MM.1S (cell line): ENCODE measurements at regions not wholly inside any gene's neighbourhood (a gene's known extent, or its start where the extent isn't known, plus 50 kb on each side); places are given as distances from the start of the nearest gene placed in this dataset.

ENCODE experiments used
- DNase-seq: peaks from one replicate; pipeline ENCODE4 v3.0.0-alpha.2; 2015
- H2AFZ ChIP-seq: fragments of 300-600 bp; sonication (generic); 2 replicates; pipeline ENCODE4 v1.6.0; 2016; ENCODE audit warnings: antibody characterized with exemption, low read length
- H3F3A ChIP-seq: fragments of 300-600 bp; sonication (generic); 2 replicates; pipeline ENCODE4 v1.6.1; 2016; ENCODE audit warnings: mild to moderate bottlenecking, antibody characterized with exemption, low read length, moderate library complexity, mixed read lengths; ENCODE audit not compliant: insufficient read depth
- H3K27ac ChIP-seq: fragments of 300-600 bp; sonication (generic); 2 replicates; pipeline ENCODE4 v1.5.1; 2016; ENCODE audit warnings: mild to moderate bottlenecking, low read length
- H3K27me3 ChIP-seq: fragments of 300-600 bp; sonication (generic); replicated peaks from 2 replicates; pipeline ENCODE4 v1.6.0; 2016; ENCODE audit warnings: low read length; ENCODE audit not compliant: insufficient read depth
- H3K36me3 ChIP-seq: fragments of 300-600 bp; sonication (generic); replicated peaks from 2 replicates; pipeline ENCODE4 v1.6.1; 2016; ENCODE audit warnings: mild to moderate bottlenecking, low read length, mixed read lengths; ENCODE audit not compliant: insufficient read depth
- H3K4me1 ChIP-seq: fragments of 300-600 bp; sonication (generic); 2 replicates; pipeline ENCODE4 v1.6.1; 2016; ENCODE audit warnings: low read length, mixed read lengths
- H3K4me2 ChIP-seq: fragments of 300-600 bp; sonication (generic); 2 replicates; pipeline ENCODE4 v1.6.0; 2016; ENCODE audit warnings: low read depth, low read length
- H3K4me3 ChIP-seq: fragments of 300-600 bp; sonication (generic); 2 replicates; pipeline ENCODE4 v1.5.1; 2016; ENCODE audit warnings: low read length, mixed read lengths
- H3K79me2 ChIP-seq: fragments of 300-600 bp; sonication (generic); 2 replicates; pipeline ENCODE4 v1.6.1; 2016; ENCODE audit warnings: mixed run types, low read length, mixed read lengths
- H3K9ac ChIP-seq: fragments of 300-600 bp; sonication (generic); 2 replicates; pipeline ENCODE4 v1.6.1; 2016; ENCODE audit warnings: low read length, mixed read lengths
- H3K9me2 ChIP-seq: fragments of 300-600 bp; sonication (generic); replicated peaks from 2 replicates; pipeline ENCODE4 v1.6.1; 2016; ENCODE audit warnings: mild to moderate bottlenecking, low read length, mixed read lengths; ENCODE audit not compliant: insufficient read depth
- H3K9me3 ChIP-seq: fragments of 300-600 bp; sonication (generic); replicated peaks from 2 replicates; pipeline ENCODE4 v1.6.1; 2016; ENCODE audit warnings: mild to moderate bottlenecking, low read length, mixed read lengths; ENCODE audit not compliant: insufficient read depth
- H4K20me1 ChIP-seq: fragments of 300-600 bp; sonication (generic); 2 replicates; pipeline ENCODE4 v1.6.1; 2016; ENCODE audit warnings: mild to moderate bottlenecking, low read length, moderate library complexity, mixed read lengths; ENCODE audit not compliant: insufficient read depth
- EZH2 ChIP-seq: fragments of 300-600 bp; sonication (generic); optimal IDR thresholded peaks from 2 replicates; pipeline ENCODE3; 2017; ENCODE audit warnings: low read depth, mild to moderate bottlenecking, antibody characterized with exemption, low read length, mixed read lengths
- EZH2phosphoT487 ChIP-seq: fragments of 300-600 bp; sonication (generic); IDR thresholded peaks from 2 replicates; pipeline ENCODE4 v1.6.1; 2018; ENCODE audit warnings: antibody characterized with exemption, low read length
- TF ChIP-seq, protein P1 (sequence below): fragments of 300-600 bp; sonication (generic); IDR thresholded peaks from 2 replicates; pipeline ENCODE4 v1.5.1; 2016; ENCODE audit warnings: antibody characterized with exemption, low read length, mixed read lengths

DNA sequence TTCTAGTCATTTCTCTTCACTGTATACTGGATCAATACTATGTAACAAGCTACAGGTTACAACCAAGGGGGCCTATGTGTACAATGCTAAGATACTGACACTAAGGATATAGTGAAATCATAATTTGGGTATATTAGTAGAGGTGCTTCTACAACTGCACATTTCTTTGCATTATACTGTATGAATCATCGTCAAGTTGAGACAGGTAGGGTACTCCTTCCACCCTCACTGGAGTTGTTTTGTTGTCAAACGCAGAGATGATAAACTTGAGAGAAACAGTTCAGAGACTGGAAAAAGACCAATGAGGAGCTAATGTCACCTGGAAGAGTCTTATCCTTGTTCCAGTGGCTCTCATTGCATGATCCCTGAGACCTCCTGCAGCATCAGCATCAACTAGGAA is 208.2 kb upstream of the PRPS1L1 start:
- H3K27me3 ChIP-seq: no peaks in the 10 kb centered on the region
- TF ChIP-seq EZH2 (no peak), EZH2phosphoT487 (no peak)
- TF ChIP-seq, protein P1, sequence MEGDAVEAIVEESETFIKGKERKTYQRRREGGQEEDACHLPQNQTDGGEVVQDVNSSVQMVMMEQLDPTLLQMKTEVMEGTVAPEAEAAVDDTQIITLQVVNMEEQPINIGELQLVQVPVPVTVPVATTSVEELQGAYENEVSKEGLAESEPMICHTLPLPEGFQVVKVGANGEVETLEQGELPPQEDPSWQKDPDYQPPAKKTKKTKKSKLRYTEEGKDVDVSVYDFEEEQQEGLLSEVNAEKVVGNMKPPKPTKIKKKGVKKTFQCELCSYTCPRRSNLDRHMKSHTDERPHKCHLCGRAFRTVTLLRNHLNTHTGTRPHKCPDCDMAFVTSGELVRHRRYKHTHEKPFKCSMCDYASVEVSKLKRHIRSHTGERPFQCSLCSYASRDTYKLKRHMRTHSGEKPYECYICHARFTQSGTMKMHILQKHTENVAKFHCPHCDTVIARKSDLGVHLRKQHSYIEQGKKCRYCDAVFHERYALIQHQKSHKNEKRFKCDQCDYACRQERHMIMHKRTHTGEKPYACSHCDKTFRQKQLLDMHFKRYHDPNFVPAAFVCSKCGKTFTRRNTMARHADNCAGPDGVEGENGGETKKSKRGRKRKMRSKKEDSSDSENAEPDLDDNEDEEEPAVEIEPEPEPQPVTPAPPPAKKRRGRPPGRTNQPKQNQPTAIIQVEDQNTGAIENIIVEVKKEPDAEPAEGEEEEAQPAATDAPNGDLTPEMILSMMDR: no peak
- H4K20me1 ChIP-seq: no peaks in the 10 kb centered on the region
- no peaks in the 10 kb centered on the region for H3K79me2 ChIP-seq
- H3K4me1 ChIP-seq: peaks cover 5% of the 10 kb centered on the region; the same call in 1 of the 2 replicates
- 0 out of 2 replicates have a peak, but pooled peaks cover 3% of the 10 kb centered on the region for H3F3A ChIP-seq
- no peak for DNase-seq
- no peak overlapping the region for H3K4me2 ChIP-seq
- no peak overlapping the region for H3K4me3 ChIP-seq
- no peak overlapping the region for H3K9ac ChIP-seq
- no peak overlapping the region for H3K27ac ChIP-seq
- no peaks in the 10 kb centered on the region for H3K9me3 ChIP-seq
- no peaks in the 10 kb centered on the region for H3K9me2 ChIP-seq
- no peak overlapping the region for H2AFZ ChIP-seq
- H3K36me3 ChIP-seq: no peaks in the 10 kb centered on the region

DNA sequence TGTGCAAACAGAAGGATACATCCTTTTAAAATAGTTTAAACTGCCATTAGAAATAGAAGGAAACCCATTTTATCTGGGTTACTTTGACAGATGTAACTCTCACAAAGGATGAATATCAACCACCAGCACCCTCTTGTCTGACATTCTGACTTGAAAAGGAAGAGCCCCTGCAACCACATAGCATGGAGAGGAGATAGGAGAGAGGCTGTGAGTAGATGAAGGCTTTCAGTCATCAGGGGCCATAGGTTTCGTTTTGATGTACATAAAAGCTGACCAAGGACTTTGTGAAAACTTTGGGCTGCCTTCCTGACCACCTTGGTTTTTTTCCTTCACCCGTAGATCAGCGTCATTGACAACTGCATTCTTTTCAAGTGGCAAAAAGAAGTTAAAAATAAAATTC is 211.6 kb upstream of the PRPS1L1 start:
- TF ChIP-seq, protein P1: no peak
- TF ChIP-seq EZH2phosphoT487 (no peak), EZH2 (no peak)
- no peaks in the 10 kb centered on the region for H3K9me2 ChIP-seq
- no peak overlapping the region for H3K4me3 ChIP-seq
- peak overlapping the region; percentile 40; the same call in 1 of the 2 replicates for H3K4me2 ChIP-seq
- peak overlapping the region; percentile 34; the same call in 1 of the 2 replicates for H3K27ac ChIP-seq
- H3K9me3 ChIP-seq: no peaks in the 10 kb centered on the region
- DNase-seq: peak; percentile 75
- H3K9ac ChIP-seq: no peak overlapping the region
- H3F3A ChIP-seq: 0 out of 2 replicates have a peak, but pooled peaks cover 3% of the 10 kb centered on the region
- no peak overlapping the region for H2AFZ ChIP-seq
- H3K27me3 ChIP-seq: no peaks in the 10 kb centered on the region
- no peaks in the 10 kb centered on the region for H3K79me2 ChIP-seq
- H3K36me3 ChIP-seq: no peaks in the 10 kb centered on the region
- no peaks in the 10 kb centered on the region for H4K20me1 ChIP-seq
- peaks cover 5% of the 10 kb centered on the region; the same call in 1 of the 2 replicates for H3K4me1 ChIP-seq

DNA sequence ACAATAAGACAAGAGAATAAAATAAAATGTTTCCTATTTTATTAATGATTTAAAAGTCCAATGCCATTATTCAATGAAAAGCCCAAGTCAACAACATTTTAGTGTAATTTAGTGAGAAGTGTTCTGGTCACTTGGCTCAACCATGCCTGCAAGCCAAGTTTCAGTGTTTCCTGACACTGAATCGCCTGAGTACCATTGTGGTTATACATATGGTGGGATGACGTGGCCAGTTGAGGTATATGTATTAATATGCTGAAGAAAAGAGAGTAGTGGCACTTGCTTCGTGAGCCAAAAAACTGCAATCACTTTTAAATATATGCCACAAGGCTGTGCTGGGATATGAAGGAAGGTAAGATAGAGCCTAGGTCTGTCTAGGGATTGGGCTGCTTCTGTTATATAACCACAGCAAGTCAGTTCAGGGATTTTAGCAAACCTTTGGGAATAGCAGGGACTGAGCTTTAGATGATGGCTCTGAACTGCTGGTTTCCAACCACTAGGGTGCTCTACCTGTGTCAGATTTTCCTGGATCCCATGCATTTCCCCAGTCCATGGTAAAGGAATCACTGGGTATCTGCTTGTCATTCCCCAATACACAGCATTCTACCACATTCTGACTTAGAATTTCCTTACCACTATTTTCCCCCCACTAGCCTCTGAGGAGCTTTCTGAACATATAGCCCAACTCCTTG is 214.0 kb upstream of the PRPS1L1 start:
- Histone ChIP-seq H3K27ac (no peak overlapping the region), H3K9me3 (no peaks in the 10 kb centered on the region), H3K4me2 (no peak overlapping the region), H3K4me3 (no peak overlapping the region), H4K20me1 (no peaks in the 10 kb centered on the region), H2AFZ (no peak overlapping the region), H3K79me2 (no peaks in the 10 kb centered on the region), H3K36me3 (no peaks in the 10 kb centered on the region), H3K9me2 (no peaks in the 10 kb centered on the region), H3K27me3 (no peaks in the 10 kb centered on the region), H3F3A (0 out of 2 replicates have a peak, but pooled peaks cover 3% of the 10 kb centered on the region), H3K9ac (no peak overlapping the region), H3K4me1 (peaks cover 5% of the 10 kb centered on the region; the same call in 1 of the 2 replicates)
- no peak for DNase-seq
- TF ChIP-seq EZH2phosphoT487: no peak
- no peak for TF ChIP-seq EZH2
- TF ChIP-seq, protein P1: no peak
